HG03520 (cell line): ENCODE measurements at regions not wholly inside any gene's neighbourhood (a gene's known extent, or its start where the extent isn't known, plus 50 kb on each side); places are given as distances from the start of the nearest gene placed in this dataset.
"Not testable (repeated sequence)": the region's sequence is repeated elsewhere in the genome, so short reads cannot be mapped to it uniquely, and the experiment has no call there.

Experiments used
- ATAC-seq: cut with Tn5 transposase; IDR thresholded peaks from one replicate; pipeline ENCODE4 v1.9.1; 2021; ENCODE audit warnings: mild to moderate bottlenecking, moderate library complexity; ENCODE audit not compliant: unreplicated experiment

- no peak for ATAC-seq
These were observed 215.1 kb upstream of the PITX2 start for GRCh38 chr4:110837896-110838450.

DNA sequence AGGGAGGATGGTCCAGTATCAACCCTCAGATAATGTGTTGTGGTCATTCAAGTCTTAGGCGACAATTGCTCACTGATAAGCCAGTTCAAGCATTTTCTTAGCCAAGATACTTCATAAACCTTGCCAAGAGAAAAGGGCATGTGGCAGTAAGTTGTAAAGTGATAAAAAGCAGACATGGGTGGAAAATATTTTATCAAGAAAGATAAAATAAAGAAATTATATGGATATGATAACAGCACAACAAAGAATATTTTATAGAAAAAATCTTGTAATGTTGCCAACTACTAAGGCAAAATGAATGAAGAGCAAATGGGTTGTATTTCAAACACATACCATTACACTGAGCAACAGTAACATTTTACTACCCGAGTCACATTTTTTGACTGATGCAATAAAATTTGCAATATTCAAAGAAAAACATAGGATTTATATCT is 217.4 kb upstream of the PITX2 start:
- ATAC-seq, result no peak

DNA sequence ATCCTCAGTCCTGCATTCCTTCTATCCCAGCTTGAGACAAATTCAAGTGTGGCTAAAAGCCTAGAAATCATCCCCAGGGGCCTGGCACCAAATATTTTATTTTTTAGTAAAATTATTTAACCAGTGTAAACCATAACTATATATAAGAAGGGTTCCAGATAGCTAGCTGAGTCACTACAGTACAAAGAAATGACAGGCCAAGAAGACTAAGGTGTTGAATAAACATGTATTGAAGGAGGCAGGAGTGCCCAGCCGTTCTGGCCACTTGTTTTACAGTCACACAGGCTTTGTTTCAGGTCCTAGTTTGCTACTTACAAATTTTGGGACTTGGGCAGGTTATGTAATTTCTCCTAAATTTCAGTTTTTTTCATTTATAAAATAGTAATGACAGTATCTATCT is 225.9 kb upstream of the PITX2 start:
- peak; percentile 51 for ATAC-seq

GRCh38 chr4:110849461-110849860 is 226.6 kb upstream of the PITX2 start:
- ATAC-seq, result no peak

DNA sequence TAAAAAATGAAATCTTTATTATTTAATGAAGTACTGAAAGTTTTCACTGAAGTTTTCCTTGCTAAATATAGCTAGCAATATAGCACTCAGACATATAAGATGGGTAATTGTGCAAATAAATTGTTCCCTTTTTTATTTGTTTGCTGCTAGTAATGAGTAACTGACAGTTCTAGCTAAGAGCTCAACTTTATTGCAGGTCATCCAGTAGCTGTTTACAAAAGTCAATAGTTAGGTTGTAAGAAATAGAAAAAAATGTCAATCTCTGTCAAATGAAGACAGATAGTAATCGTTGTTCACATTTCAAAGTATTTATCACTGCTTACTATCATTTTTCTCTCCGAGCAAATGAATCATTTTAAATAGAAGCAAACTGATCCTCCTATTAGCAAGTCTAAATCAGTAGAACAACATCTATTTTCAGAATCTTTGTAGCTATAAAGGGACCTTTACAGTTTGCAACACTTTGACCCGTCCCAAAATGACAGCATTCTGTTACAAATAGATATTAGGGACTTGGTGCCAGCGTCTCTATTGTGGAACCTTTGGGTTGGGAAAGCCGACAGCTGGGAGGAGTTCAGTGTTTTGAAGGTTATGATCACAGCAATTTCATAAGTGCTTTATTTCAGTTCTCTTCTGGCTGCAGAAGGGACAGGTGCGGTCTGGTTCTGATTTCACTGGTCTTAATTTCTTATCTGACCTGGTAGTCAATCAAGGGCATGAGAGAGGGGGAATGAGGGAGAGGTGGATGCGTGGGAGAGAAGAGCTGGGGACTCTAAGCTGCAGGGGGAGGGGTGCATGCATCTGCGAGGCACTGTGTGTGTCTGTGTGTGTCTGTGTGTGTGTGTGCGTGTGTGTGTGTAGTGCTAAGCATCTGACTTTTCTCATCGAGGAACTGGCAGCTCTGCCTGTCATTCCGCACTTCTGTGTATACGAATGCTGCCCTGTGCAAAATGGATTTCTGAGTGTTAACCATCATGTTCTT is 227.9 kb upstream of the PITX2 start:
- no peak for ATAC-seq

DNA sequence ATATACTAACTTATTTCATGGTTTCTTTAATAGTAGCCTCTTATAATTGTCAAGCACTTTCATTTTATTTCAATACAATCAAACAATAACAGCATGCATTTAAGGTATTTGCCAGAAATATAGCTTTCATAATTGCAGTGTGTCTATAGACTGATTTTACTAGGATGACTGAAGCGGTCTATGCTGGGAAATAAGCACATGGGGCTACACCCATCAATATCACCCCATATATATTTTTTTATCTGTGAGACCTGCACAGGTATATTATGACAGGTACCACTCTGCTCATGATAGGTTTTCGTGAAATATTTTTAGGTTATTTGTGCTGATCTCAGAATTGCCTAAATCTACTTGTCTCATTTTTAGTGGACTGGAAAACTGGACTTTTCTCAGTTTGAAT is 229.1 kb upstream of the PITX2 start:
- ATAC-seq, result no peak

- ATAC-seq, result no peak
These were observed 229.9 kb upstream of the PITX2 start for GRCh38 chr4:110852793-110853192.

GRCh38 chr4:110853242-110853641 is 230.4 kb upstream of the PITX2 start:
- no peak for ATAC-seq

DNA sequence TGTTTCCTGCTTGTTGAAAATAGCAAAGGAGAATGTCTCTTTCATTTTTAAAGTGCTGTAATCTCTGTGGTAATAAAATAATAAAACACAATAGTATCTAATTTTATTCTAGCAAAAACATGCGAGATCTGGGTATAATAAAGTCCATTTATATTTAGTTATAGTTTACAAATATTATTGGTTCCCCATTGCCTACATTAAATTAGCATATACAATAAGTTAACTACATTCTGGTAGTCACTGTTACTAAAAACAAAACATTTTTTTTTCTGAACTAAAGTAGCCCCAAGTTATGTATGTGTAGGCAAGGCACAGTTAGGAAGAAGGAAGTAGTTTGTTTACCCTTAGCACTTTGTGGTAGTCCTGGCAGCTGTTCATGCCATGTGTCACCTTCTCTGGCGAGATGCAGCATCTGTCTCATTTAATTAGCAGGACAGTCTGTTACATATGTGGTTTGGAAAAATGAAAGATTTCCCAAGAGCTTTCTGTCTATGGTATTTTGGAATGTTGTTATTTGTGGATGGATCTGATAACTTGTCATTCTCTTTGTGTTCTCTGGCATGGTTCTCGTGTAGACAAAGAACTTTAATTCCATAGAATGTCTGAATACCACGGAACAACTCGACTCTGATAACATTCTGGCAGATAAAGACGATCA is 231.3 kb upstream of the PITX2 start:
- ATAC-seq, result no peak

DNA sequence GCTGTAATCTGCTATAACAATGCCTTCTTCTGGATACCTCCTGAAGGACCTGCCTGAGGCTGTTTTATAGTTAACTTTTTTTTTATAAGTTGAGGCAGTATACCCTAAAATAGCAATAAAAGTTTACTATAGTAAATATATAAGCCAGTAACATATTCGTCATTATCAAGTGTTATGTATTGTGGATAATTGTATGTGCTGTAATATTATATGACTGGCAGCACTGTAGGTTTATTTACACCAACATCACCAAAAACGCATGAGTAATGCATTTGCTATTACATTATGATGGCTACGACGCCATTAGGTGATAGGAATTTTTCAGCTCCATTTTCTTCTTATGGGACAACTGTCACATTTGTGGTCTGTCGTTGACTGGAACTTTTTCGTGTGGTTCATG is 237.2 kb upstream of the PITX2 start:
- ATAC-seq, result no peak

GRCh38 chr4:110860901-110861300 is 238.0 kb upstream of the PITX2 start:
- no peak for ATAC-seq

DNA sequence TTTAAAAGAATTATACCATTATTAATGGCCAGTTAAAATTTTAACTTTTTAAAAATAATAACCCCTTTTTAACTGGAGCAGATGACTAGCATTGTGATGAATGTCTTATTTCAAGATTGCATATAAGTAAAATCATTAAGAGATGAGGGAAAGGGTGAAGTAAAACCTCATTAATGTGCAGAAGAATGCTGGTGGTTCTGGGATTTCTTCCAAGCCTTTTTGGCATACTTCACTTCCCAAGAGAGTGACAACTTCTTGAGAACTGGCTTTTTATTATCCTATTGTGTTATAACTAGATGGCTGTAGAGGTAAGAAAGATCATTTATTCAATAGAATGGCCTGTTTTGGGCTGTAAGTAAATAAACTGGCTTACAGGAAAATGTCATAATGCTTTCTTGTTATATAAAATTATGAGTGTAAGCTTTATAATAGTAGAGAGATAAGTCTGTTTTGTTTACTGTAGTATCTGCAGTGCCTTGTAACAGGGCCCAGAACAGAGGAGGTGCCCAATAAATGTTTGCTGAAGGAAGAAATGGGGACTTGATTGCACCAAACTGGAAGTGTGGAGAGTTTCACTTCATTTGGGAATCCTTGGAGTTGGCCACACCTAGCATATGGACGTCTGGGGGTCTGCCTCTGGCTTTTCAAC is 242.9 kb upstream of the PITX2 start:
- no peak for ATAC-seq

GRCh38 chr4:110867251-110867960 is 244.5 kb upstream of the PITX2 start:
- peak; percentile 74 for ATAC-seq

DNA sequence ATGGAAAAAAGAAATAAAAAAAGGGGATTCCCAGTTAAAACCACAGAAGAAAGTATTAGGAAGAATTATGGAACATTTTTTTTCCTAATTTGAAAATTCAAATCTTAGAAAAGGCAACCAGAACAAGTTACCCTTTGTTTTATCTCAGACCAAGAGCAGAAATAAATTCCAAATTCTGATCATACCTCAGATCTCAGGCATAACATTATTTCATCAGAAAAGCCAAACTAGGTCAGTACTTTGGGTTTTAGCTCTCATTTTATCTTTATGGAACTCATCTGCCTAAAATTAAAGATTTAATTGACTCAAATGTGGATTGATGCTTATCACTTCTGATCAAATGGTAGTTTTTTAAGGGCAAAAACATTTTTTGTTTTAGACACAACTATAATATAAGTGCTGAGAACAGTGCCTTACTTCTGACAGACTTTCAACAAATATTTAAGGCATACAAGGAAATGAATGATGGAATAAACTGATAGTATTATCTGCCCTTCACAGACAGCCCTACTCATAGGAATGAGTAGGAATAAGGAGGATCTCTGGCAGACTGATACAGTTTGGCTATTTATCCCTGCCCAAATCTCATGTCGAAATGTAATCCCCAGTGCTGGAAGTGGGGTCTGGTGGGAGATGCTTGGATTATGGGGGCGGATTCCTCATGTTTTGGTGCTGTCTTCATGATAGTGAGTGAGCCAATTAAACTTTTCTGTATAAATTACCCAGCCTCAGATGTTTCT is 245.3 kb upstream of the PITX2 start:
- ATAC-seq, result no peak

GRCh38 chr4:110869114-110869513 is 246.2 kb upstream of the PITX2 start:
- no peak for ATAC-seq

DNA sequence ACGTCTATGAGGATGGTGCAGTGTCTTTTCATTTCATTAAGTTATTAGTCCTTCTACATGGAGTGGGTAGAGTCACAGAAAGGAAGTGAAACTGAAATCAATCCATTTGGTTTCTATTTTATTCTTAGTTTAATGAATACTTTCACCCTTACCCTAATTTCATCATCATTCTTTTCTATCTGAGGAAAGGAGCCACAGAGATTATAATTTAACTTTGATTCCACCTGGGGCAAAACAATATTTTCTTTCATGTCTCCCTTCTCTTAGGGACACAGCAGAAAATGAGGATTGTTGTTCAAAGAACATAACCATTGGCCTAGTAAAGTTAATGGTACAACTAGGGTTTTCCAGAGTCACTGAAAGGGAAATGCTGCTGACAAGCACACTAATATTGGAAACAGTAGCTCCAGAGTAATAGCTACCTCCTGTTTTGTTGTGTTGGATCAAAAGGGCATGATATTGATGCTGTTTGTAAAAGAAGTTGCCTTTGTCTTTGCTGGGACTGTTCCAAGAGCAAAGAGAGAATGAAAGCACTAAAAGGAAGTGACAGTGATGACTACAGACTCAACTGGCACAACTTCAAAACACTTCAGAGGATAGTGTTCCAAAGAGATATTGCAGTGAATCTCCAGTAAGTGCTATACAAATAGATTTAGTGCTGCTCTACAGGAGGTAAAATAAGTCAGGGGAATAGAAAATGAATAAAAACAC is 247.1 kb upstream of the PITX2 start:
- peak; percentile 71 for ATAC-seq

- not testable (repeated sequence) for ATAC-seq
These were observed 253.3 kb upstream of the PITX2 start for GRCh38 chr4:110876214-110876613.

DNA sequence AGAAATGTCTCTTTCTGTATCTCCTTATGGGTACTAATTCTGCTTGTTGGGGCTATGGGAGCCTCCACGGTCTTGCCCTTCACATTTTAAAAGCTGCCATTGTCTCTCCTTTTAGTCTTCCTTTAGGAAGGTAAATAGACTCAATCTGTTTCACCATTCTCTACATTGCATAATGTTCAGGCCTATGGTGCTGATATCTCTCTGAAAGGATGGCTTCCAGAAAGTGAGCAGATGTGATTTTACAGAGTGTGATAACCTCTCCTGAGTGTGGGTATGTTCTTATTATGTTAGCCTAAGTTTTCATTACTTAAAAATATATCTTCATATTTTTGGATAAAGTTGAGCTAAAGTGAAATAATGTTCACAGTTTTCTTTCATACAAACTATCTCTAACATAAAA is 254.0 kb upstream of the PITX2 start:
- ATAC-seq, result no peak

GRCh38 chr4:110877778-110878370 is 255.0 kb upstream of the PITX2 start:
- no peak for ATAC-seq
